ENCODE measurements at regions not wholly inside any gene's neighbourhood (a gene's known extent, or its start where the extent isn't known, plus 50 kb on each side); places are given as distances from the start of the nearest gene placed in this dataset.

GRCh38 chrX:42143866-42144592 lies 220.7 kb upstream of the CASK start:
- DNase-seq (ENCODE audit: extremely low spot score) = peak; percentile 49
- POLR2A ChIA-PET = interaction anchor here (1.1 kb wide), 1 partner anchor 221 kb away, joined by 3 read pairs; no protein-coding TSS in a partner anchor
- TF ChIP-seq ELF4 (IDR thresholded peaks at IDR 0.05) (no peak), SUZ12 (IDR thresholded peaks at IDR 0.05) (no peak), PKNOX1 (IDR thresholded peaks at IDR 0.05) (peak; percentile 87), FOXA1 (IDR thresholded peaks at IDR 0.05) (no peak), ARNT (IDR thresholded peaks at IDR 0.05) (no peak), NFRKB (IDR thresholded peaks at IDR 0.05) (no peak), CTBP1 (IDR thresholded peaks at IDR 0.05; ENCODE audit: borderline replicate concordance) (0 out of 2 replicates have a peak, but pooled peaks have one; percentile 27), FOXK2 (IDR thresholded peaks at IDR 0.05) (no peak), BHLHE40 (IDR thresholded peaks at IDR 0.05; ENCODE audit: borderline replicate concordance) (no peak), L3MBTL2 (conservative IDR thresholded peaks at IDR 0.05) (no peak), ZNF384 (IDR thresholded peaks at IDR 0.05) (no peak), LEF1 (IDR thresholded peaks at IDR 0.05; ENCODE audit: borderline replicate concordance) (no peak), TARDBP (IDR thresholded peaks at IDR 0.05) (no peak)
- CTCF ChIA-PET = interaction anchor here (0.6 kb wide), 1 partner anchor 36 kb away, joined by 3 read pairs; no protein-coding TSS in a partner anchor

GRCh38 chrX:42140320-42140719 lies 217.0 kb upstream of the CASK start:
- TF ChIP-seq ELF4 (IDR thresholded peaks at IDR 0.05) (no peak), ARNT (IDR thresholded peaks at IDR 0.05) (no peak), FOXA1 (IDR thresholded peaks at IDR 0.05) (no peak), BHLHE40 (IDR thresholded peaks at IDR 0.05; ENCODE audit: borderline replicate concordance) (no peak), SP1 (IDR thresholded peaks at IDR 0.05) (no peak), PKNOX1 (IDR thresholded peaks at IDR 0.05) (no peak), FOXK2 (IDR thresholded peaks at IDR 0.05) (no peak), SUZ12 (IDR thresholded peaks at IDR 0.05) (no peak), L3MBTL2 (conservative IDR thresholded peaks at IDR 0.05) (no peak), CTBP1 (IDR thresholded peaks at IDR 0.05; ENCODE audit: borderline replicate concordance) (no peak), NFRKB (IDR thresholded peaks at IDR 0.05) (no peak), FOXM1 (IDR thresholded peaks at IDR 0.05; ENCODE audit: borderline replicate concordance) (no peak), TARDBP (IDR thresholded peaks at IDR 0.05) (no peak), LEF1 (IDR thresholded peaks at IDR 0.05; ENCODE audit: borderline replicate concordance) (no peak), HDGF (IDR thresholded peaks at IDR 0.05; ENCODE audit: borderline replicate concordance) (no peak), ZNF384 (IDR thresholded peaks at IDR 0.05) (no peak)
- ChIA-PET CTCF (no interaction called here), POLR2A (no interaction called here)
- DNase-seq (ENCODE audit: extremely low spot score) = no peak

- POLR2A ChIA-PET = no interaction called here
- no peak for TF ChIP-seq ELF4 (IDR thresholded peaks at IDR 0.05)
- no peak for DNase-seq (ENCODE audit: extremely low spot score)
- CTCF ChIA-PET = no interaction called here
Observed at GRCh38 chrX:42135583-42136228, 212.4 kb upstream of the CASK start.

GRCh38 chrX:42131856-42132255 lies 208.5 kb upstream of the CASK start:
- ChIA-PET POLR2A (no interaction called here), CTCF (interaction anchor here (0.8 kb wide), 1 partner anchor 208 kb away, joined by 3 read pairs; no protein-coding TSS in a partner anchor)
- DNase-seq (ENCODE audit: extremely low spot score) = no peak
- no peak for TF ChIP-seq ELF4 (IDR thresholded peaks at IDR 0.05)
- TF ChIP-seq FOXK2 (IDR thresholded peaks at IDR 0.05) = no peak
- TF ChIP-seq SP1 (IDR thresholded peaks at IDR 0.05) = no peak
- TF ChIP-seq ZNF384 (IDR thresholded peaks at IDR 0.05) = no peak
- TF ChIP-seq BHLHE40 (IDR thresholded peaks at IDR 0.05; ENCODE audit: borderline replicate concordance) = no peak
- no peak for TF ChIP-seq NFRKB (IDR thresholded peaks at IDR 0.05)
- no peak for TF ChIP-seq L3MBTL2 (conservative IDR thresholded peaks at IDR 0.05)
- TF ChIP-seq TARDBP (IDR thresholded peaks at IDR 0.05) = no peak
- TF ChIP-seq SUZ12 (IDR thresholded peaks at IDR 0.05) = no peak
- no peak for TF ChIP-seq ARNT (IDR thresholded peaks at IDR 0.05)

GRCh38 chrX:42129022-42129940 lies 205.9 kb upstream of the CASK start:
- ChIA-PET CTCF (interaction anchor here (0.6 kb wide), 1 partner anchor 32 kb away, joined by 3 read pairs; no protein-coding TSS in a partner anchor), POLR2A (no interaction called here)
- TF ChIP-seq SUZ12 (IDR thresholded peaks at IDR 0.05) (no peak), PKNOX1 (IDR thresholded peaks at IDR 0.05) (no peak), NFRKB (IDR thresholded peaks at IDR 0.05) (no peak), CTBP1 (IDR thresholded peaks at IDR 0.05; ENCODE audit: borderline replicate concordance) (no peak), ELF4 (IDR thresholded peaks at IDR 0.05) (no peak), SP1 (IDR thresholded peaks at IDR 0.05) (no peak), FOXA1 (IDR thresholded peaks at IDR 0.05) (no peak), BHLHE40 (IDR thresholded peaks at IDR 0.05; ENCODE audit: borderline replicate concordance) (no peak), ARNT (IDR thresholded peaks at IDR 0.05) (no peak), FOXK2 (IDR thresholded peaks at IDR 0.05) (no peak), LEF1 (IDR thresholded peaks at IDR 0.05; ENCODE audit: borderline replicate concordance) (no peak), FOXM1 (IDR thresholded peaks at IDR 0.05; ENCODE audit: borderline replicate concordance) (no peak), L3MBTL2 (conservative IDR thresholded peaks at IDR 0.05) (no peak), ZNF384 (IDR thresholded peaks at IDR 0.05) (no peak), HDGF (IDR thresholded peaks at IDR 0.05; ENCODE audit: borderline replicate concordance) (no peak), TARDBP (IDR thresholded peaks at IDR 0.05) (no peak)
- no peak for DNase-seq (ENCODE audit: extremely low spot score)

Measured in HEK293T (cell line).